ENCODE measurements at regions not wholly inside any gene's neighbourhood (a gene's known extent, or its start where the extent isn't known, plus 50 kb on each side); places are given as distances from the start of the nearest gene placed in this dataset.
"Not testable (repeated sequence)": the region's sequence is repeated elsewhere in the genome, so short reads cannot be mapped to it uniquely, and the experiment has no call there.

GRCh38 chr22:23436354-23437106 is 143.6 kb downstream of the IGLL1 start:
- DNase-seq: not testable (repeated sequence)

- not testable (repeated sequence) for DNase-seq
These were observed 144.9 kb downstream of the IGLL1 start for GRCh38 chr22:23435186-23435585.

GRCh38 chr22:23434198-23434830 is 145.8 kb downstream of the IGLL1 start:
- not testable (repeated sequence) for DNase-seq

- peak in 1 of 2 experiments; percentile 0 for DNase-seq
These were observed 146.7 kb downstream of the IGLL1 start for GRCh38 chr22:23433127-23434005.

- DNase-seq: not testable (repeated sequence)
These were observed 147.4 kb downstream of the IGLL1 start for GRCh38 chr22:23432719-23433118.

- no peak for DNase-seq
These were observed 148.6 kb downstream of the IGLL1 start for GRCh38 chr22:23431337-23432072.

- not testable (repeated sequence) for DNase-seq
These were observed 155.5 kb downstream of the IGLL1 start for GRCh38 chr22:23424551-23425068.

GRCh38 chr22:23424031-23424430 is 156.1 kb downstream of the IGLL1 start:
- DNase-seq: no peak

GRCh38 chr22:23422281-23422680 is 157.8 kb downstream of the IGLL1 start:
- DNase-seq: not testable (repeated sequence)

GRCh38 chr22:23421300-23421699 is 158.8 kb downstream of the IGLL1 start:
- DNase-seq: not testable (repeated sequence)

GRCh38 chr22:23419931-23420330 is 160.2 kb downstream of the IGLL1 start:
- DNase-seq: no peak

GRCh38 chr22:23419171-23419570 is 160.9 kb downstream of the IGLL1 start:
- DNase-seq: no peak

GRCh38 chr22:23418159-23418788 is 161.8 kb downstream of the IGLL1 start:
- DNase-seq: no peak

GRCh38 chr22:23417327-23417726 is 162.8 kb downstream of the IGLL1 start:
- not testable (repeated sequence) for DNase-seq

- not testable (repeated sequence) for DNase-seq
These were observed 163.9 kb downstream of the IGLL1 start for GRCh38 chr22:23416169-23416690.

GRCh38 chr22:23415490-23415851 is 164.6 kb downstream of the IGLL1 start:
- DNase-seq: no peak

- no peak for DNase-seq
These were observed 165.2 kb downstream of the IGLL1 start for GRCh38 chr22:23414727-23415489.

GRCh38 chr22:23411739-23412138 is 168.4 kb downstream of the IGLL1 start:
- DNase-seq: no peak

GRCh38 chr22:23410411-23410810 is 169.7 kb downstream of the IGLL1 start:
- no peak for DNase-seq

GRCh38 chr22:23409976-23410375 is 170.1 kb downstream of the IGLL1 start:
- DNase-seq: no peak

GRCh38 chr22:23408321-23408720 is 171.8 kb downstream of the IGLL1 start:
- no peak for DNase-seq
